AG09309 (cell line): ENCODE measurements at regions not wholly inside any gene's neighbourhood (a gene's known extent, or its start where the extent isn't known, plus 50 kb on each side); places are given as distances from the start of the nearest gene placed in this dataset.
"Not testable (repeated sequence)": the region's sequence is repeated elsewhere in the genome, so short reads cannot be mapped to it uniquely, and the experiment has no call there.

Experiments used
- DNase-seq: peaks from one replicate; pipeline ENCODE4 v3.0.0-alpha.2; 2010; ENCODE audit warnings: low read depth
- H3K4me3 ChIP-seq: 2 replicates; pipeline ENCODE4 v1.5.1; 2011; ENCODE audit warnings: mild to moderate bottlenecking, low read depth, low read length, moderate library complexity; ENCODE audit not compliant: control insufficient read depth
- TF ChIP-seq, protein P1 (sequence below): IDR thresholded peaks from 2 replicates; pipeline ENCODE4 v1.5.1; 2011; ENCODE audit warnings: mild to moderate bottlenecking, low read depth, low read length, inconsistent platforms; ENCODE audit not compliant: insufficient read depth, control insufficient read depth; ENCODE audit errors: missing control alignments

DNA sequence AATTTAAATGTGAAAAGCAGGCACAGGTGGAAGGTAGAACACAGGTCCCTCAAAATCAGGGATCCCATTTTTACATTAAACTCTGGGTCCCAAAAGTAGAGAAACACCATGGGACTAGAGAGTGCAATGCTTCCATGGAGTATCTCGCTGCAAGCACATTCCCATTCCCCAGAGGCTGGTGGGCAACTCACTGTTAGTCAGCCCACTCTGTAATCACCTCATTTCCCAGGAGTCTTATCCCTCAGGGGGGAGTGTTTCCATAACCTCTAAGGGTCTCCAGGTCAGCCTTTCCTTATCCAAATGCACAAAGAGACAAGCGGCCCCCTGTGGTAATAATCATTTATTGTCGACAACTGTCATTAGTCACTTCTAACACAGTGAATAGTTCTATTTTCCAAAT, 490.1 kb upstream of the LRRC7 start:
- TF ChIP-seq, protein P1, sequence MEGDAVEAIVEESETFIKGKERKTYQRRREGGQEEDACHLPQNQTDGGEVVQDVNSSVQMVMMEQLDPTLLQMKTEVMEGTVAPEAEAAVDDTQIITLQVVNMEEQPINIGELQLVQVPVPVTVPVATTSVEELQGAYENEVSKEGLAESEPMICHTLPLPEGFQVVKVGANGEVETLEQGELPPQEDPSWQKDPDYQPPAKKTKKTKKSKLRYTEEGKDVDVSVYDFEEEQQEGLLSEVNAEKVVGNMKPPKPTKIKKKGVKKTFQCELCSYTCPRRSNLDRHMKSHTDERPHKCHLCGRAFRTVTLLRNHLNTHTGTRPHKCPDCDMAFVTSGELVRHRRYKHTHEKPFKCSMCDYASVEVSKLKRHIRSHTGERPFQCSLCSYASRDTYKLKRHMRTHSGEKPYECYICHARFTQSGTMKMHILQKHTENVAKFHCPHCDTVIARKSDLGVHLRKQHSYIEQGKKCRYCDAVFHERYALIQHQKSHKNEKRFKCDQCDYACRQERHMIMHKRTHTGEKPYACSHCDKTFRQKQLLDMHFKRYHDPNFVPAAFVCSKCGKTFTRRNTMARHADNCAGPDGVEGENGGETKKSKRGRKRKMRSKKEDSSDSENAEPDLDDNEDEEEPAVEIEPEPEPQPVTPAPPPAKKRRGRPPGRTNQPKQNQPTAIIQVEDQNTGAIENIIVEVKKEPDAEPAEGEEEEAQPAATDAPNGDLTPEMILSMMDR = no peak
- no peak overlapping the region for H3K4me3 ChIP-seq
- DNase-seq = no peak

- H3K4me3 ChIP-seq = no peak overlapping the region
- no peak for DNase-seq
- TF ChIP-seq, protein P1 = no peak
Observed at GRCh38 chr1:69081668-69082067, 486.1 kb upstream of the LRRC7 start.

GRCh38 chr1:69082312-69082711, 485.4 kb upstream of the LRRC7 start:
- H3K4me3 ChIP-seq = no peak overlapping the region
- DNase-seq = no peak
- TF ChIP-seq, protein P1 = no peak

- no peak overlapping the region for H3K4me3 ChIP-seq
- TF ChIP-seq, protein P1 = no peak
- no peak for DNase-seq
Observed at GRCh38 chr1:69086148-69086547, 481.6 kb upstream of the LRRC7 start.

DNA sequence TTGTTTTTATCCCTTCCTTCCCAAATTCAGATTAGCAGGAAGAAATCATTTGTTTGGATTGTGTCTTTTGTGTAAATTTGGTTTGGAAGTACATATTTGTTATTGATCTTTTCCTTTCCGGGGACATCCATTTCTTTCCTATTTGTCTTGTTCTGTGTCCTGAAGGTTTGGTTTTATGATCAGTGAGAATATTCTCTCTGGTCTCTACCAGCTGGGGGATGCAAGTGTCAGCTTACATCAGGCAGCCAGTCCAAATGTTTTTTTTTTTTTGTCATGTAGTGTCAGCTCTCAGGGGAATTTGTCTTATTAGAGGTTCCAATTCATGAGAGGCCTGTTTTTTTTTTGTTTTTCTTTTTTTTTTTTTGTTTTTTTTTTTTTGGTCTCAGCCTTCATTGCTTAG, 479.2 kb upstream of the LRRC7 start:
- no peak for DNase-seq
- TF ChIP-seq, protein P1 = no peak
- no peak overlapping the region for H3K4me3 ChIP-seq

DNA sequence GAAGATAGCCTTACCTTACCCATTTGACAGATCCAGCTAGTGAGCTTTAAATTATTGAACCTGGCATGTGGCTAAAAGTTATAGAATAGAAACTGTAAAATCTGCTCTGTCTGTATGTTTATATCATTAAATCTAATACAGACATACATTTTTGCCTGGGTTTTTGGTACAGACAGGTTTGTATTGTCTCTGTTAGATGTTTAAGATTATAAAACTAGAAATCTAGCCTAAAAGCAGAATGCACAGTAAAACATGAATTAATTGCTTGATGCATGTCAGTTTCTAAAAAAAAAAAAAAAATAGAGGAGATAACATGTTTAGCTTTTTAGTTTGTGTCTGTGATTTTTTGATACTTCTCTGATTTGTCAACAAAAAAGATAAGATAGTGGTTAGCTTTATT, 477.6 kb upstream of the LRRC7 start:
- no peak overlapping the region for H3K4me3 ChIP-seq
- TF ChIP-seq, protein P1 = no peak
- no peak for DNase-seq

DNA sequence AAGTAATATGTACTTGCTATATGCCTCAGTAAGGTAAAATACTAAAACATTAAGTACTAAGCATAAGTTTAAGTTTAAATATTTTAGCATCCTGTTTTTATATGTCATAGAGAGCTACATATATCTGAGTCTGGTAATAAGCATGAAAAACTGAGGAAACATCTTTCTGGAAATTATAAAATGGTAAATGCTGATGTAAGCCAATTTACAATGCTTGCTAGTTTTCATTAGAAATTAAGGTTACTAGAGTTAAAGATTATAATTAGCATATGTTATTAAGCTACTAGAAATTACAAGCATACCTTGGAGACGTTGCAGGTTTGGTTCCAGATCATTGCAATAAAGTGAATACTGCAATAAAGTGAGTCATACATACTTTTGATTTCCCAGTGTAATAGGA, 477.0 kb upstream of the LRRC7 start:
- no peak overlapping the region for H3K4me3 ChIP-seq
- TF ChIP-seq, protein P1 = no peak
- DNase-seq = no peak

- DNase-seq, H3K4me3 ChIP-seq: not testable (repeated sequence)
Observed at GRCh38 chr1:69102058-69102457, 465.7 kb upstream of the LRRC7 start.
